ENCODE measurements at regions not wholly inside any gene's neighbourhood (a gene's known extent, or its start where the extent isn't known, plus 50 kb on each side); places are given as distances from the start of the nearest gene placed in this dataset.

DNA sequence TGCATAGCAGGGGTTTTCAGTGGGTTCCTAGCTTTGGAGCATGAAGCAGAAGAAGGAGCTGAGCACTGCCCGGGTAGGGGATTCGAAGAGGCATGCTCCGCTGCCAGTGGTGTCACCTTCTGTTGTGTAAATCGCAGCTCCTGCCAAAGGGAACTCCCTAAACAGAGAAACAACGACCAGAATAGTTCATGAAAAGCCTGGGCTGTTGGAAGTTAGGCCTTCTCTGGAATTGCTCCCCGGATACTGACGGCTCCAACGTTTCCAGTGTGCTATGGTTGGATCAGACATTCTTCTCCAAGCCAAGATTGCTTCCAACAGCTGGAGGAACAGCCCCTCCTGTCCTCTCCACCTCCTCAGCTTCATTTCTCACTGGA, 546.0 kb upstream of the FZD8 start:
- TF ChIP-seq, protein P1, sequence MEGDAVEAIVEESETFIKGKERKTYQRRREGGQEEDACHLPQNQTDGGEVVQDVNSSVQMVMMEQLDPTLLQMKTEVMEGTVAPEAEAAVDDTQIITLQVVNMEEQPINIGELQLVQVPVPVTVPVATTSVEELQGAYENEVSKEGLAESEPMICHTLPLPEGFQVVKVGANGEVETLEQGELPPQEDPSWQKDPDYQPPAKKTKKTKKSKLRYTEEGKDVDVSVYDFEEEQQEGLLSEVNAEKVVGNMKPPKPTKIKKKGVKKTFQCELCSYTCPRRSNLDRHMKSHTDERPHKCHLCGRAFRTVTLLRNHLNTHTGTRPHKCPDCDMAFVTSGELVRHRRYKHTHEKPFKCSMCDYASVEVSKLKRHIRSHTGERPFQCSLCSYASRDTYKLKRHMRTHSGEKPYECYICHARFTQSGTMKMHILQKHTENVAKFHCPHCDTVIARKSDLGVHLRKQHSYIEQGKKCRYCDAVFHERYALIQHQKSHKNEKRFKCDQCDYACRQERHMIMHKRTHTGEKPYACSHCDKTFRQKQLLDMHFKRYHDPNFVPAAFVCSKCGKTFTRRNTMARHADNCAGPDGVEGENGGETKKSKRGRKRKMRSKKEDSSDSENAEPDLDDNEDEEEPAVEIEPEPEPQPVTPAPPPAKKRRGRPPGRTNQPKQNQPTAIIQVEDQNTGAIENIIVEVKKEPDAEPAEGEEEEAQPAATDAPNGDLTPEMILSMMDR (IDR thresholded peaks at IDR 0.05) = no peak
- H3K4me3 ChIP-seq = no peak overlapping the region
- DNase-seq (ENCODE audit: low spot score) = no peak
- H3K27ac ChIP-seq = peak overlapping the region; percentile 19 to 30

GRCh38 chr10:36187380-36188079, 545.4 kb upstream of the FZD8 start:
- Histone ChIP-seq H3K4me3 (no peak overlapping the region), H3K27ac (peak overlapping the region in 1 of 2 donors; percentile 30)
- DNase-seq (ENCODE audit: low spot score) = no peak
- TF ChIP-seq, protein P1 (IDR thresholded peaks at IDR 0.05) = no peak

DNA sequence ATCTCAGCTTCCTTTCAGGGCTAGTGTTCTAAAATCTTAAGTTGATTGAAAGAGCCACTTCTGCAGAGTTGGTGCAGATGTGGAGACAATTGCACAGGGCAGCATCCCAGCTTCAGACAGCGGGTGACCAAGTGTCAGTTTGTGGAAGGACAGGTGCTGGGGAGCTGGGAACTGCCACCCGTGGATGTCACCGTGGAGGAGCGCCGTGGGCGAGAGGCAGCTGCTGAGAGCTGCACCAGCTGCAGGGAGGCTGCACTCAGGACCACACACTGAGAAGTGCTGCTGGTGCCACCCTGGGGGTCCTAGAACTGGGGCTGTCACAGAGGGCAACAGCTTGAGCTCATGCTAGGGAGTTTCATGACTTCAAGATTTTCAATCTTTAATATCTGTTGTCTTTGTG, 543.0 kb upstream of the FZD8 start:
- H3K4me3 ChIP-seq = no peak overlapping the region
- no peak overlapping the region for H3K27ac ChIP-seq
- TF ChIP-seq, protein P1 (IDR thresholded peaks at IDR 0.05) = no peak
- no peak for DNase-seq (ENCODE audit: low spot score)

- no peak overlapping the region for H3K27ac ChIP-seq
- H3K4me3 ChIP-seq = no peak overlapping the region
- no peak for DNase-seq (ENCODE audit: low spot score)
- TF ChIP-seq, protein P1 (IDR thresholded peaks at IDR 0.05) = no peak
Measured at GRCh38 chr10:36183726-36184125, 541.6 kb upstream of the FZD8 start.

DNA sequence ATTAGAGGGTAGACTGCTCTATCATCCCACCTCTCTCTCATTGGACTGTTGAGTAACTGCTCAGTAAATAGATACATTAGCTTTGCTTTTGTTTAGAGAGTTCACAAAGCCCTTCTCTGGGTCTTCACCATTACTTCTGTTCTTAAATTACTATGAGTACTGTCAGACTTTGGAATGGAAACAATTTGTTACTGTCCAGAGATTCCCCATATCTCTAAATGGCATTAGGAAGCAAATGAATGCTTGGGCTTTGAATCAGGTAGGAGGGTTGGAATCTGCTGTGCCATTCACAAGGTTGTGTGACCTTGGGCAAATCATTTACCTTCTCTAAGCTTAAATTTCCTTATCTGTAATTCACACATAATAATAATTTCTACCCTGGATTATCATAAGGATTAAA, 541.0 kb upstream of the FZD8 start:
- H3K4me3 ChIP-seq = no peak overlapping the region
- DNase-seq (ENCODE audit: low spot score) = no peak
- TF ChIP-seq, protein P1 (IDR thresholded peaks at IDR 0.05) = no peak
- no peak overlapping the region for H3K27ac ChIP-seq

GRCh38 chr10:36182606-36183005, 540.5 kb upstream of the FZD8 start:
- H3K4me3 ChIP-seq = no peak overlapping the region
- no peak for DNase-seq (ENCODE audit: low spot score)
- peak overlapping the region; percentile 35 to 44 for H3K27ac ChIP-seq
- TF ChIP-seq, protein P1 (IDR thresholded peaks at IDR 0.05) = no peak

DNA sequence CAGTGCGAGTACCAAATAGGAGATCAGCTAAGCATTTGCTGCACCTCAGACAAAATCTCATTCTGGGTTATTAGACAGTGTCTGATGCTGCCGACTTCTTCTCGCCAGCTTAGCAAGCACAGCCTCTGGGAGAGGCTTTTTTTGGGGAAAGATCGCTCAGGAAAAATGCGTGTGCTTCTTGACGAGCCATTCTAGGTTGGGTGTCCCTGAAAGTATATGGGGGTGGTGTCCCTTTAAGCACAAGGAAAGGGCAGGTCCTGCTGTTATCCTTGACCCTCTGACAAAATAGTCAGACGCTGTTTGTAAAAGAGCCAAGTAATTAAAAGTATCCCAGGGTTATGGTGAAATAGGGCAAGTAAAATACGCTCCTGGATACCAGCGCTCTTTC, 540.1 kb upstream of the FZD8 start:
- peak overlapping the region; percentile 54 for H3K4me3 ChIP-seq
- TF ChIP-seq, protein P1 (IDR thresholded peaks at IDR 0.05) = no peak
- no peak for DNase-seq (ENCODE audit: low spot score)
- H3K27ac ChIP-seq = peak overlapping the region; percentile 35 to 44
